Inflammatory macrophage treated with lipopolysaccharide for 1 hour (primary cell): ENCODE measurements at regions not wholly inside any gene's neighbourhood (a gene's known extent, or its start where the extent isn't known, plus 50 kb on each side); places are given as distances from the start of the nearest gene placed in this dataset.
"Not testable (repeated sequence)": the region's sequence is repeated elsewhere in the genome, so short reads cannot be mapped to it uniquely, and the experiment has no call there.

Experiments used
- DNase-seq, 2 donors: peaks; one replicate each; pipeline ENCODE4 v3.0.0-alpha.2; 2020 to 2022

DNA sequence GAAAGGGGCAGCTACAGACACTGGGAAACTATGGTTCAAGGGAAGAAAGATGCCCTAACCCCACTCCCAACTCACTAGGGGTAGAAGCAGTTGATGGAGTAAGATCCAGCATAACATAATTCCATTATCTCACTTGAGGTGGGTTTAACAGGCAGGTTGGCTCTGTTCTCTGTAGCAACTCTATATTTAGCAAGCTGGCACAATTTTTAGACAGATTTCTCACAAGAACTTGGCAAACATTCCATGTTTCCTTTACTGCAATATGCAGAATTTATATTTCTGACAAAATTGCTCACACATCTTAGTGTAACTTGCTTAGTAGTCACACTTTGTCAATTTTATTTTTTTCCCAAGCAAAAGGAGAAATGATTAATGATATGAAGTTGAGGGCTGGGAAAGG is 475.4 kb downstream of the RMST start:
- DNase-seq, result no peak

DNA sequence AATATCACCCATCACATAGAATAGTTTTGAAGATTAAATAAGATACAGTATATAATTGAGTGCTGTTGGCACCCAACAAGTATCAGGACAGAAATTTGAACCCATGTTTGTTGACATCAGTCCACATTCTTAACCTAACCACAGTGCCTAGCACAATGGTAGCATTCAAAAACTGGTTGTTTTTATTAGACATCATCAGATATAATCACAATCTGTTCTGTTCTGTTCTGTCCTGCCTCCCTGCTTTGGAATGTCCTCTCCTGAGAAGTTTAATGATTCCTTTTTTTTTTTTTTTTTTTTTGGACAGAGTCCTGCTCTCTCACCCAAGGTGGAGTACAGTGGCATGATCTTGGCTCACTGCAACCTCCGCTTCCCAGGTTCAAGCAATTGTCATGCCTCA is 476.6 kb downstream of the RMST start:
- no peak for DNase-seq

DNA sequence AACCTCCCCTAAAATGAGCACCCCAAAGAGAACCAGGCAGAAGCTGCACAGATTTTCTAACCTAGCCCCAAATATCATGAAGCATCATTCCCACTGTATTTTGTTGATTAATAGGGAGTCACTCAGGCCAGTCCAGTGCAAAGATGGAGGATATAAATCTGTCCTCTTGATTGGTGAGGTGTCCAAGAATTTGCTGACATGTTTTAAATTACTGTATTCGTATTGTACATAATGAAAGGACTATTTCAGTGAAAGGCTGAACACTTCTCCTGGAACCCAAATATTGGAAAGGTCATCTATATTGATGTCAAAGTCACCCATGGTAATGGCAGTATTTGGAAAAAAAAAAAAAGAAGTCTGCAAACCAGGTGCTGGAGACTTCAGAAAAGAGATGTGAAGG is 477.5 kb downstream of the RMST start:
- no peak for DNase-seq

DNA sequence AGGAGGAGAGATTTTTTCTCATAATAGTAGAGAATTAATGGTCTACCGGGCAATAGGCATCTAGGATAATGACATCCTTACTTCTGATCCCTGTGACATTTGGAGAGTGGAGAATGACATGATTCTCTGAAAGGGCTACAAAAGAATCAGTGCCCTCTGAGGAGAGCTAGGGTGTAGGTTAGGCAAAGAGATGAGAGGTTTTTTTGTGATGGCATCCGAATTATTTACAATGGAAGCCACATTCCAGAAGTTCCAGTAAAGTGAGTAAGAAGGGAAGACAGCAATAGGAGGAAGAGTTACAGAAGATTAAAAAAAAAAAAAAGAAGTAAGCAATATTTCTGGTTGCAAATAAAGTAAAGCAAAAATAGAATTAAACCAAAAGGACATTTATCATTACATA is 478.0 kb downstream of the RMST start:
- no peak for DNase-seq

DNA sequence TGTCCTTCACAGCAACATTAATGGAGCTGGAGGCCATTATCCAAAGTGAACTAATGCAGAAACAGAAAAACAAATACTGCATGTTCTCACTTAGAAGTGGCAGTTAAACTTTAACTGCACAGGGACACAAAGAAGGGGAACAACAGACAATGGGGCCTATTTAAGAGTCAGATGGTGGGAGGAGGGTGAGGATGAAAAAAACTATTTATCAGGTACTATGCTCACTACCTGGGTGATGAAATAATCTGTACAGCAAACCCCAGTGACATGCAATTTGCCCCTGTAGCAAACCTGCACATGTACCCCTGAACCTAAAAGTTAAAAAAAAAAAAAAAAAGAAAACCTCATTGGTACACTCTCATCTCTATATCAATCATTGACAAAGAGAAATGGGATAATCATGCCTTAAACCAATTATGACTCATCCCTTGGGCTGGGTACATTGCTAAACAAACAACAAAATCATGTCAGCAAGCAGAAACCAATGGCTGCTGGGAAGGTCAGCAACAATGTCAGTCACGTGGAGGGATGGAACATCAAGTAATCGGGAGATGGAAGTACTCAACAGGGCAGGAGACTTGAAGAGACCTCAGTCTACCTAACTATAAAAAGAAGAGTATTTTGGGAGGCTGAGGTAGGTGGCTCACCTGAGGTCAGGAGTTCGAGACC is 479.2 kb downstream of the RMST start:
- DNase-seq, result no peak

DNA sequence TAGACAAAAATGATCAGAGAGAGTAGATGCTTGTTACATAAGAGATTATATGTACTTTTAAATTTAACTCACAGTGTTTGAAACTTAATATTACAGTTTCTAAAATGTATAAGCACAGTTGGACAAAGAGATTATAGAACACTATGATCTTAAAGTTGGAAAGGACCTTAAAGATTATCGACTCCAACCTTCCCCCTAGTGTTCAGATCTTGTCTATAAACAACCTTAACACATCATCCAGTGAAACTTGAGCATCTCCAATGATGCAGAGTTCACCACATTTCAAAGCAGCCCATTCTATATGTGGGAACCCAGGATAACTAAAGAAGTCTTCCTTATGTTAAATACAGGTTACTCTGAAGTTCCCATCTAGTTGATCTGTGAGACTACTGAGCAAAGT is 480.8 kb downstream of the RMST start:
- no peak for DNase-seq

DNA sequence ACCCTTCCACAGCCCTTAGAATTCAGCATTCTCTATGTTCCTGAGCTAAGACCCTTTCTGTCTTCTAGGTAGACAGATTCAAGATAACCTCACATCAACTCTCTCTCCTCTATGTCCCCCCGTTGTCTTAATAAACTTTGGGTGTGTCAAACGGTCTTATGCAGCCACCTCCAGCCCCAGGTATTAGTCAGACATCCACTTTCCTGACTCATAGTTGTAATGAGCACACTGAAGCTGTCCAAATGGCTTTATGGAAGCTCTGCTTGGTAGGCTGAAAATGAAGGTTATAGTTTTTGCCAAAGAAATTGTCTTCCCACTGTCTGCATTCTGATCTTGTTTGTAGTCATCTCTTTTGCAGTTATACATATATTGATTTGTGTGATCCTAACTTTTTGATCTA is 482.0 kb downstream of the RMST start:
- no peak for DNase-seq

DNA sequence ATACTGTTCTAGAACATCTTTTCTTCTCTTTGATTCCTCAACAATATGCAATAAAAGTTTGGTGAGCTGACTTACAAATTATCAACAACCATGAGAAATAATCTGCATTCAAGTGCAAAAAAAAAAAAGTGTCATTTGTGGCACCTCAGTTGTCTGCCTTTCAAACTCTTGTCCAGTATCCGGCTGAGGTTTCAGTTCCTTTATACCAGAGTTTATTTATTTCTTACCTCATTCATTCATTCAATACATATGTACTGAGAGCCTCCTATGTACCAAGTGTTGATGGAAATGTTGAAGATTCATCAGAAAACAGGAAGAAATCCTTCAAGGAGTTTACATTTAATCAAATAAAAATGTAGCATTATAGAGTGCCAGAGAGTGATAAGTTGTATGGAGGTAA is 484.1 kb downstream of the RMST start:
- DNase-seq, result no peak

DNA sequence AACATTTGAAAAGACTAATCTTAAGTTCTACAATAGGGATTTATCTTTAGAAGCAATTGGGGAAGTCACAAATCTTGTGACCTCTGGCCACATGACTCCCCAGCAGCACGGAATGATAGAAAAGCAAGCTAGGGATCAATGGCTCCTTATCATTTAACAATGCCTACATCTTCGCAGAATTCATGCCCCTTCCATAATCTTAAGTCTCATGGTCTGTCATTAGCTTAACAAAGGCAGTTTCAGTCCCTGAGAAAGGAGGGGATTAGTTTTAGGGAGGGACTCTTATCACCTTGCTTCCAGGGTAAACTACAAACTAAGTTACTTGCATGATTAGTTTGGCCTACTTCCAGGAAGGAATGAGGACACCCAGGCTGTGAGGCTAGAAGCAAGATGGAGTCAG is 486.0 kb downstream of the RMST start:
- DNase-seq, result no peak

DNA sequence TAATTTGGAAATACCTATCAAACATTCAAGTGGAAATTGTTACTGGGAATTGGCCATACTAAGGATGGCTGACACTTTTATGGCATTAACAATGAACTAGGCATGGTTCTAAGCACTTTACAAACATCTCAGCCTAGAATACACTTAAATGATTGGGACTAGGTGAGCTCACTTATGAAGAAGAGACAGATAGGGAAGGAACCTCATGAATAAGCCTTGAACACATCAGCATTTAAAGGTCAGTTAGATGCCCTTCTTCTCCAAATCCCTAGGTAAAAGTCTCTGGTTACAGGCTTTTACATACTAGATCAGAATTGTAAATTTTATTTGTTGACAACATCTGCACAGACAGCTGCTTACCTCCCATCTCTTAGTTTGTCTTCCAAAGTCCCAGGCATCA is 488.6 kb downstream of the RMST start:
- DNase-seq, result no peak

DNA sequence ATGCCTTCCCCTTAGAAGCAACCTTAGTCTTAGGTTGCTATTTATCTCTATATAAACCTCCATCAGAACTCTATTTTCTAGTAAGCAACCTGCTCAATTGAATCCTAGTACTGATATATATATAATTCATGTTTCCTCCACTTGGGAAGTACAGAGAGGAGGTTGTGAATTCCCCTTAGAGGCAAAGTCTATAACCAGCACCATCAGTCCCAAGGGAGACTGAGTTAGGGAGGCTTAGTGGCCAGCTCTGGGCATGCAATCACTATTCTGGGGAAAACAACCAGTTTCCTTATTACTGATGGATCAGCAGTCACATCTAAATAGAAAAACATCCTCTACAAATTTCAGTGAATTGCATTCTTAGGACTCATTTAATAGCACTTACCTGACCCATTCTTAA is 489.1 kb downstream of the RMST start:
- DNase-seq, result no peak

DNA sequence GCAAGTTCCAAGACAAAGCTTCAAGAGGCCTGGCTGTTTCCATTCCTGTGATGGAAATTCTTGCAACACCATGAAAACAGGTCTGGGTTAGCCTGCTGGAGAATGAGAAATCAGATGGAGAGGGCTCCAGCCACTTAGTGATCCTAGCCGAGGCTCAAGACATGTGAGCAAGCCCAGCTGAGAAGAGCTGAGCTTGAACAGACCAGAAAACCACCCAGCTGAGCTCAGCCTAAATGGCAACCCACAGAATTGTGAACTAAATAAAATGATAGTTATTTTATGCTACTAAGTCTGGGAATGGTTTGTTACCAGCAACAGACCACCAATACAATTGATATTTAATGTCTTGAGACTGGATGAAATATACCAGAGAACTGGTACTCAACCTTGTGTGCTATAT is 494.5 kb downstream of the RMST start:
- no peak for DNase-seq

DNA sequence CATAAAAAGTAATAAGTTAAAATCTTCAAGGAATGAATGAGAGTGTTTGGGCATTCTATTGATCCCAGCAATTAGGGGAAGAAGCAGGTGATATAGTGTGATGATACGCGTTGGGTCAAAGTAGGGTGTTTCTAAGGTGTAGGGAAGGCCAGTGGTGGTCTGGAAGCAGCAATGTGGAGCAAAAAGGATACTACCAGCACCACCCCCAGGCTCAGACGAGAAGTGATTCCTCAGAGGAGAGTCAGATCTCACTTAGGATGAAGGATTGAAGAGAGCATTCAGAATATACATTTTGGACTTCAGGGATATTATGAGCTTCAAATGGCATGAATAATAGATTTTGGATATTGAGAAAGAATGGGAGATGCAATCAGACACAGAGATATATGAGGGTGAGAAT is 497.6 kb downstream of the RMST start:
- no peak for DNase-seq

DNA sequence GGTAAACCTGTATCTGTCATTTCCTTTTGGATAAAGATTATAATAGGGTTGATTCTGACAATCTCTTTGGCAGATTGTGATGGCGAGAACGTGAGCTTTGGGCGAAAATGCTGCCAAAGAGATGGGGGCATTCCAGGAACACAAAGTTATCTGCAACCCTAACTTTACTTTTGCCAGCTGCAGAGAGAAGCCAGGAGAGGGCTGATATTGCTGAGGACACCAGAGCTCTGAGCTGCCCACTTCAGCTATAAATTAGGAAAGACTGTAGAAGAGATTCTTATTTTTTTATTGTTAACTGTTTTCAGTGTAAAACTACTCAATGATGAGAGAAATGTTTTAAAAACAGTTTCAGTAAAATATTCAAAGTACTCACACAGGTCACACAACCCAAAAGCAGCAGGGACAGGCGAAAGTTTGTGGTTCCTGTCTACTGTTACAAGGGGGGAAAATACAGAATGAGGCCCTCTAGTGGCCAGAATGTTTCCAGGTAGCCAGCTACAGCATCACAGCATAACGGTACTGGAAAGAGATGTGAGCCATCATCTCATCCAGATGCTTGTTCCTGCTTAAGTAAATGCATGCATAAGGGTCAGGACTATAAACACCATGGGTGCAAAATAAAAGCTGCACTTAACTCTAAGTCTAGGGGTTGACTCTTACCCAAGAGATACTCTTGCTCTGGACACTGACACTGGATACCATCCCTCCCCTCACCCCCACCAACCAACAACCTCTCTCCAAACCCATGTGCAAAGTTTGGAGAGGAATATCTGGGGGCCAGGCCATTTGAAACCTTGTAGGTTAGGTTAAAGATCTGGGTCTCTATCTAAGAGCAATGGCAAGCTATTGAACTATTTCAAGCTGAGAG is 498.4 kb downstream of the RMST start:
- DNase-seq, result peak; percentile 3 to 38

DNA sequence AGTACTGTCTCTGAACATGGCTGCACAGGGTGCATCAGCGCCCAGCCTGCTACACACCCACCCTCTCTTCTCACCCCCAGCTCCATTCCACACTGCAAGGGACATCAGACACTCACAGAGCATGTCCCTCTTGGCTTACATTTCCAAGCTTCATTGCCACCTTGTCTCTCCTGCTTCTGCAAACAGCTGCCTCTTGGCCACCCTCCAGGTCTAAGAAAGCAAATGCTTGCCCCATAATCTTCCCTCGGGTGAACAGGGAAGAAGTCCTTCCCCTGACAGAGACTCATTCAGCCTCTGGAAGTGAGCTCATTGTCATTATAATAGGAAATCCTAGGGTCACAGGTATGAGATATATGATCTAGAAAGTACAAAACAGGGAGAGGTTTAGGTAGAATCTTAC is 505.2 kb downstream of the RMST start:
- DNase-seq, result no peak

DNA sequence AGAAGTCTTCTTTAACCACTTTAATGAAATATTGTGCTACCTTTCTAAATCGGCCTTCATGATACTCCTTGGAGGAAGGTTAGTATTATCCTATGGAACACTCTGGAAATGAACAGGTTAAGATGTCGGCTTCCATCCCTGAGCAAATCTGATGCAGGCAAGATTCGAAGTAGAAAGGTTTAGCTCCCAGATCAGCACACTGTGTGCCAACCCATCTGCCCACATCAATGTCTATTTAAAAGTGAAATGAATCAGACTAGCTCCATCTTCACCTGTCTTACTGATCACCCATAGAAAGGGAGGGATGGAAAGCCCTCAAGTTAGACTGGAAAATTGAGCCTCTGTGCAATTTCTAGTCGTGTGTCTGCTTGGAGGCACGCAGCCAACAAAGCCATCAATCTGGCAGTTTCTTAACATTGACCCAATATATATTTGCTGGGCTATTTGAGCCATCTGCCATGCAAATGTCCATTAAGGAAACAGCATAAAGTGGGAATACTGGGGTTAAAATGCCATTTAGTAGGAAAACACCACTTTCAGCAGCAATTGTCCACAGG is 506.1 kb downstream of the RMST start:
- no peak for DNase-seq

DNA sequence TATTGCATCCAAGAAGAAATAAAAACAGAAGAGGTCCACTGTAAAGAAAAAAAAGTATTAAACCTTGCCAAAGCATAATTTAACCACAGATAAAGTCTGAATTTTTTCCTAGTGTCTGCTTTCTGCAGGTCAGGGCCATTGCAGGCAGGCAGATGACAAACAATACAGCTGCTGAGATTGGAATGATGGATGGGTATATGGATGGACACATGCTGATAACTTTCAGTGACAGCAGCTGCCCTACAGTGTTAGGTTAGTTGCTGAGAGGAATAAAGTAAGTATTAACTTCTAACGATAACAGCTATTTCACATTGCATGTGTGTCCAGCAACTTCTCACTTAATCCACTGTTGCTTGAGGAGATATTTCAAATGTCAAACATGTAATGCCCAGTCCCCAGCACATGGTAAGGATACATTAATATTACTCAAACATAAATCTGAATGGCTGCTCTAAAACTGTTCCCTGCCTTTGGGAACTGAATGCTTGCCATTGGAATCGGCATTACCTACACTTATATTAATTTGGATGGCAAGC is 515.3 kb downstream of the RMST start:
- no peak for DNase-seq

DNA sequence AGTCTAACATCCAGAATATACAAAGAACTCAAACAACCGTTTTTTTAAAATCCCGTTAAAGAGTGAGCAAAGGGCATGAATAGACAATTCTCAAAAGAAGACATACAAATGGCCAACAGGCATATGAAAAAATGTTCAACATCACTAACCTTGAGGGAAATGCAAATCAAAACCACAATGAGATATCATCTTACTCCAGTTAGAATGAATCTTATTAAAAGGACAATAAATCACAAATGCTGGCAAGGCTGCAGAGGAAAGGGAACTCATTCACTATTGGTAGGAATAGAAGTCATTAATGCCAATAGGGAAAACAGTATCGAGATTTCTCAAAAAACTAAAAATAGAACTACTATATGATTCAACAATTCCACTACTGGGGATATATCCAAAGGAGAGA is 520.1 kb downstream of the RMST start:
- DNase-seq, result no peak

DNA sequence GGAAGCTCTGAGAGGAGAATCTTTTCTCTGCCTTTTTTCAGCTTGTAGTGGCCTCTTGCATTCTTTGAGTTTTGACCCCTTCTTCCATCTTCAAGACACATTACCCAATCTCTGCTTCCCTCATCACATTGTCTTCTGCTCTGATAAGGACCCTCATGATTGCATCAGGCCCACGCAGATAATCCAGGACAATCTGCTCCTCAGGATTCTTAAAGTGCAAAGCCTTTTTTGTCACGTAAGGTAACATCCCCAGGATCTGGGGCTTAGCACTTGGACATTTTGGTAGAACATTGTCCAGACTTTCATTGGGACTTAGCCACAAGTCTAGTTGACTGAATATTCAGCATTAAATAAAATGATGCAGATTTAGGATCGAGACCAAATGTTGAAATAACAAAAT is 521.2 kb downstream of the RMST start:
- no peak for DNase-seq

DNA sequence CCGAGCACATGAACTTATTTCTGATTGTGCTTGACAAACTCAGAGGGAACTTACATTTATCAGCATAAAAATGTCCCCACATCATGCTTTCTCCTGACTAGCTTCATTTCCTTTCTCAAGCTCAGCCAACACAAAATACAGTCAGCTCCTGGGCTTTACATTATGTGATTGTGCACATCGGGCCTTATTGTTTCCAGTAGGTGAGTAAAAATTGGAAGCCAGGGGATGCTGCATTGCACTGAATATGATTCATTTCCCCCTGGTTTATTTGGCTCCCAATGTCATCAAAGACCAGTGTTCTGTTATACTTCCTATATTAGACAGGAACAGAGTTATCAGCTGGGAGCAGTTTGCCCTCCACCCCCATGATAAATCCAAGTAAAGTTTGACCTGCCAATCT is 521.8 kb downstream of the RMST start:
- DNase-seq, result no peak

DNA sequence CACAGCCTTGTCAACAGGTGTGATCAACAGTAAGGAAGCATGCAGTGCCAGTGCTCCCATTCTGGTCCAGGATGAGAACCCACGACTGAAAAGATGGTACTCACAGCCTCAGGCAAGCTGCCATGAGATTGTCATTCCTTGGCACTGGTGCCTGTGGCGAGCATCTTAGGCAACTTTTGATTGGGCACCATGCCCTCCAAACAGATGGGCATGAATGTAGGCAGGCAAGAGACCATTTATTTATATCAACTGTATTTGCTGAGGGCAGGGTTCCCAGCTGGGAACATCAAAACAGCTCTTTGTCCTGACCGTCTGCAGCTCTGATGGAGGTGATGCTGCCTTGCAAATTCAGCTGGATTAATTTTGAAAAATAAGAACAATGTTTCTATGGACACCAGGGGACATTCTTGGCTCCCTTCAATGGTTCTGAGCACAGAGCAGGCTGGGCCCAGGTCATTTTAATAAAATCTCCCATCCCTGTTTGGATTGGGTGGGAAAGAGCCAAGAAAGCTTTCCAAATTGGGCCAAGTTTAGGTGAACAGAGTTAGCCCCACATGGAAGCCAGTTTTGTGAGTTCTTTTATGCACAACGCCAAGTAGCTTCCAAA is 522.5 kb downstream of the RMST start:
- DNase-seq, result no peak

DNA sequence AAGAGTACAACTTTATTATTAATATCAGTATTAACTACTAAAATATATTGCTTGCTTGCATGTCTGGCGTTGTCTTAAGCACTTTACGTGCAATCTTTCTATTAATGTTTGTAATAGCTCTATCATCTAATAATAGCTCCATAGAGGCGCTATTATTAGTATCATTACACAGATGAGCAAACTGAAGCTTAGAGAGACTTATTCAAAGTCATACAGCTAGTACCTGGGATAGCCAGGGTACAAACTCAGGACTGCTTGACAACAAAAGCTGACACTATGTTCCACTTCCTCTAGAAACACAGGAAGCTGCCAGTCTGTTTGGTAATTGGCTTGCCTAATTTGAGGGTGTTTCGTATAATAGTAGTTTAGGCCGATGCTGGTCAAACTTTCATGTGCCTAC is 523.2 kb downstream of the RMST start:
- DNase-seq, result no peak

DNA sequence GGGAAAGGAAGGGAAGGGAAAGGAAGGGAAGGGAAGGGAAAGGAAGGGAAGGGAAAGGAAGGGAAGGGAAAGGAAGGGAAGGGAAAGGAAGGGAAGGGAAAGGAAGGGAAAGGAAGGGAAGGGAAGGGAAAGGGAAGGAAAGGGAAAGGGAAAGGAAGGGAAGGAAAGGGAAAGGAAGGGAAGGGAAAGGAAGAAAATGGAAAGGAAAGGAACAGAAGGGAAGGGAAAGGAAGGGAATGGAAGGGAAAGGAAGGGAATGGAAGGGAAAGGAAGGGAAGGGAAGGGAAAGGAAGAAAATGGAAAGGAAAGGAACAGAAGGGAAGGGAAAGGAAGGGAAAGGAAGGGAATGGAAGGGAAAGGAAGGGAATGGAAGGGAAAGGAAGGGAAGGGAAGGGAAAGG is 526.0 kb downstream of the RMST start:
- DNase-seq, result not testable (repeated sequence)
